Liver (tissue), 3 donors: ENCODE measurements at regions not wholly inside any gene's neighbourhood (a gene's known extent, or its start where the extent isn't known, plus 50 kb on each side); places are given as distances from the start of the nearest gene placed in this dataset.

Source experiments
- TF ChIP-seq, protein P1 (sequence below): fragments of 150-350 bp; IDR thresholded peaks from 2 replicates; pipeline ENCODE4 v1.5.1; 2017; ENCODE audit warnings: improper control_type of control experiment, low read depth, low read length; ENCODE audit not compliant: missing input control
- TF ChIP-seq, protein P2 (sequence below): IDR thresholded peaks from 2 replicates; pipeline ENCODE4 v1.6.1; 2016; ENCODE audit warnings: antibody characterized with exemption
- donor health status: healthy.
- donor health status: healthy.

DNA sequence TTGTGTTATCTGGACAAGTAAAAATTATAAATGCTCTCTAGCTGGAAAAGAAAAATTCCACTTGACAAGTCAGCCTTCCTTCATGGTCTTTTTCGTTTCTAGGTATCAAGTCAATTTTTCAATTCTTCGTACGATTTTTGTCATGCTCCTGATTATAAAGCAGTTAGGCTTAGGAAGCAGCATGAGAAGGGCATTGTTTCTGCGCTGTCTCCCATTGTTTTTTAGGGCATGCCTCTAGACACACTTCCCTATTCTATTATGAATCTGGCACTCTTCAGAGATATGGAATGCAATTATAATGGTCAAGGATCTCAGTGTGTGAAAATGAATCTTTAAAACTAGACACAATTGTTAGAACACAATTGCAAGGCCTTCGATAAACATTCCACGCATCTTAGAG is 164.1 kb upstream of the FAT1 start:
- TF ChIP-seq, protein P1, sequence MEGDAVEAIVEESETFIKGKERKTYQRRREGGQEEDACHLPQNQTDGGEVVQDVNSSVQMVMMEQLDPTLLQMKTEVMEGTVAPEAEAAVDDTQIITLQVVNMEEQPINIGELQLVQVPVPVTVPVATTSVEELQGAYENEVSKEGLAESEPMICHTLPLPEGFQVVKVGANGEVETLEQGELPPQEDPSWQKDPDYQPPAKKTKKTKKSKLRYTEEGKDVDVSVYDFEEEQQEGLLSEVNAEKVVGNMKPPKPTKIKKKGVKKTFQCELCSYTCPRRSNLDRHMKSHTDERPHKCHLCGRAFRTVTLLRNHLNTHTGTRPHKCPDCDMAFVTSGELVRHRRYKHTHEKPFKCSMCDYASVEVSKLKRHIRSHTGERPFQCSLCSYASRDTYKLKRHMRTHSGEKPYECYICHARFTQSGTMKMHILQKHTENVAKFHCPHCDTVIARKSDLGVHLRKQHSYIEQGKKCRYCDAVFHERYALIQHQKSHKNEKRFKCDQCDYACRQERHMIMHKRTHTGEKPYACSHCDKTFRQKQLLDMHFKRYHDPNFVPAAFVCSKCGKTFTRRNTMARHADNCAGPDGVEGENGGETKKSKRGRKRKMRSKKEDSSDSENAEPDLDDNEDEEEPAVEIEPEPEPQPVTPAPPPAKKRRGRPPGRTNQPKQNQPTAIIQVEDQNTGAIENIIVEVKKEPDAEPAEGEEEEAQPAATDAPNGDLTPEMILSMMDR, result no peak
- TF ChIP-seq, protein P2, sequence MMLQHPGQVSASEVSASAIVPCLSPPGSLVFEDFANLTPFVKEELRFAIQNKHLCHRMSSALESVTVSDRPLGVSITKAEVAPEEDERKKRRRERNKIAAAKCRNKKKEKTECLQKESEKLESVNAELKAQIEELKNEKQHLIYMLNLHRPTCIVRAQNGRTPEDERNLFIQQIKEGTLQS, result no peak
